PC-3 (cell line): ENCODE measurements at regions not wholly inside any gene's neighbourhood (a gene's known extent, or its start where the extent isn't known, plus 50 kb on each side); places are given as distances from the start of the nearest gene placed in this dataset.

Source experiments
- ATAC-seq: fragments of 200-7000 bp; cut with Tn5 transposase; 2 replicates; pipeline ENCODE4 v1.9.1; 2020; ENCODE audit warnings: mild to moderate bottlenecking, moderate library complexity
- BruUV-seq: library from RNA; stranded (reverse); fragments of 400-500 nt; replicated peaks from 2 replicates; lab custom pipeline; 2021; lab: Mats Ljungman, UMichigan
- CTCF ChIA-PET: fragments of 300-600 bp; sonication (Branson Sonifier 250); formaldehyde crosslinking; loops from one replicate; lab custom pipeline; 2022; ENCODE audit warnings: antibody characterized with exemption; lab: Charles Lee
- POLR2A ChIA-PET: fragments of 300-600 bp; sonication (Branson Sonifier 250); formaldehyde crosslinking; loops from one replicate; lab custom pipeline; 2022; ENCODE audit warnings: antibody characterized with exemption; ENCODE audit not compliant: unreplicated experiment; lab: Charles Lee
- DNase-seq: peaks from one replicate; pipeline ENCODE4 v3.0.0-alpha.2; 2015
- H2AFZ ChIP-seq: fragments of 300-600 bp; sonication (generic); 2 replicates; pipeline ENCODE4 v1.6.0; 2016; ENCODE audit warnings: antibody characterized with exemption, low read length
- H3F3A ChIP-seq: fragments of 300-600 bp; sonication (generic); one replicate; pipeline ENCODE4 v1.6.0; 2017; ENCODE audit warnings: antibody characterized with exemption, low read length, control low read depth, mild to moderate bottlenecking; ENCODE audit not compliant: unreplicated experiment
- H3K27ac ChIP-seq: fragments of 300-600 bp; sonication (generic); 2 replicates; pipeline ENCODE4 v1.5.1; 2016; ENCODE audit warnings: mild to moderate bottlenecking, low read length
- H3K27me3 ChIP-seq: fragments of 300-600 bp; sonication (generic); 2 replicates; pipeline ENCODE4 v1.6.1; 2016; ENCODE audit warnings: low read length, mixed read lengths
- H3K36me3 ChIP-seq: fragments of 300-600 bp; sonication (generic); 2 replicates; pipeline ENCODE4 v1.6.1; 2016; ENCODE audit warnings: low read depth, mixed run types, low read length, mixed read lengths
- H3K4me1 ChIP-seq: fragments of 300-600 bp; sonication (generic); 2 replicates; pipeline ENCODE4 v1.5.1; 2016; ENCODE audit warnings: low read length; ENCODE audit not compliant: insufficient read depth
- H3K4me2 ChIP-seq: fragments of 300-600 bp; sonication (generic); 2 replicates; pipeline ENCODE4 v1.6.0; 2016; ENCODE audit warnings: low read length
- H3K4me3 ChIP-seq: fragments of 300-600 bp; sonication (generic); 2 replicates; pipeline ENCODE4 v1.5.1; 2016; ENCODE audit warnings: mild to moderate bottlenecking, low read length, mixed read lengths
- H3K79me2 ChIP-seq: fragments of 300-600 bp; sonication (generic); 2 replicates; pipeline ENCODE4 v1.6.1; 2017; ENCODE audit warnings: low read length, mixed read lengths
- H3K9ac ChIP-seq: fragments of 300-600 bp; sonication (generic); 2 replicates; pipeline ENCODE4 v1.6.0; 2016; ENCODE audit warnings: mild to moderate bottlenecking, low read length
- H3K9me2 ChIP-seq: fragments of 300-600 bp; sonication (generic); replicated peaks from 2 replicates; pipeline ENCODE4 v1.6.1; 2016; ENCODE audit warnings: mixed run types, low read length, mixed read lengths
- H3K9me3 ChIP-seq: fragments of 300-600 bp; sonication (generic); 2 replicates; pipeline ENCODE4 v1.6.1; 2016; ENCODE audit warnings: low read length, mixed read lengths
- H4K20me1 ChIP-seq: fragments of 300-600 bp; sonication (generic); 2 replicates; pipeline ENCODE4 v1.6.1; 2016; ENCODE audit warnings: low read length, mixed read lengths
- CTCF ChIP-seq: fragments of 300-600 bp; sonication (generic); conservative IDR thresholded peaks from 2 replicates; pipeline ENCODE4 v1.5.1; 2017; ENCODE audit warnings: antibody characterized with exemption, low read depth, mild to moderate bottlenecking, low read length
- EZH2 ChIP-seq: fragments of 300-600 bp; sonication (generic); IDR thresholded peaks from one replicate; pipeline ENCODE4 v1.6.1; 2017; ENCODE audit warnings: antibody characterized with exemption, mild to moderate bottlenecking, low read length; ENCODE audit not compliant: unreplicated experiment
- EZH2phosphoT487 ChIP-seq: fragments of 300-600 bp; sonication (generic); IDR thresholded peaks from 2 replicates; pipeline ENCODE4 v1.6.1; 2018; ENCODE audit warnings: mild to moderate bottlenecking, antibody characterized with exemption, low read length, borderline replicate concordance
- intact Hi-C: fragments of 100-400 bp; cut with micrococcal nuclease; formaldehyde crosslinking; loops from 2 replicates; pipeline ENCODE4 v1.9.0; 2023

DNA sequence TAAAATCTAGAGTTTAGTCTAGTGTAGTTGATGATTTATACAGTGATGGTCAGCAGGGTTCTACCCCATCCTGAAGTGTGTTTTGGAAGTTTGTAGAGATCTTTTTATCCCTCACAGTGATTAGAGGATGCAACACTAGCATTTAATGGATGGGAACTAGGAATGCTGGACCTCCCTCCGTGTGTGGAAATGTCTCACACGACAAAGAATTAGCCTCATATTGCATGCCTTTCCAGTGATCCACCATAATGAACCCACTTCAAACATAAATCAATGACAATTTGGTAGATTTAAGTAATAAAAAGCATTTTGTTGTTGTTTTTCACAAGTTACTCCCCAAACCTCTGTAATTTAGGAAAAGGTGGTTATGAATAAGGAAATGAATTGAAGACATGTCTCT lies 82.5 kb upstream of the LMNB1 start:
- Histone ChIP-seq H3K4me1 (no peaks in the 10 kb centered on the region), H3K9me3 (no peaks in the 10 kb centered on the region), H3K36me3 (no peaks in the 10 kb centered on the region), H3K27me3 (no peaks in the 10 kb centered on the region), H3K4me2 (no peak overlapping the region), H3K9ac (no peak overlapping the region), H3K27ac (no peak overlapping the region), H3K79me2 (no peaks in the 10 kb centered on the region), H4K20me1 (no peaks in the 10 kb centered on the region), H3K9me2 (no peaks in the 10 kb centered on the region), H2AFZ (no peak overlapping the region), H3K4me3 (no peak overlapping the region), H3F3A (no peaks in the 10 kb centered on the region)
- TF ChIP-seq EZH2 = no peak
- TF ChIP-seq EZH2phosphoT487 = no peak
- TF ChIP-seq CTCF = no peak
- no peak for ATAC-seq
- CTCF ChIA-PET = interaction anchor here (0.5 kb wide), 1 partner anchor 102 kb away, joined by 8 read pairs; no protein-coding TSS in a partner anchor
- DNase-seq = no peak
- intact Hi-C loops = no loop called here
- BruUV-seq = no TSS peak
- POLR2A ChIA-PET = no interaction called here

DNA sequence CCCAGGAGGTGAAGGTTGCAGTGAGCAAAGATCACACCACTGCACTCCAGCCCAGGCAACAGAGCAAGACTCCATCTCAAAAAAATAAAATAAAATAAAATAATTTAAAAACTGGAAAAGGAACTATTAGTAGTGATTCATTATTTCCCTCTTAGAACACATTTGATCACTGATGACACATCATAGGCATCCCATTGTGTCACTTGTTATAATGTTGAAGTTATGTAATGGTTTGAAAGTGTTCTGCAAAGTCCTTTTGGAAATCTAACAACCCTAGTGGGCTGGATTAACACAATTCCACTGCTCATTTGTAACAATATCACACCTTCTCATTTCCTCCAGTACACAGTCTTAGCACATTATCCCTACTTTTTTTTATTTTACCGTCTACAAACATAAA lies 81.8 kb upstream of the LMNB1 start:
- DNase-seq = no peak
- Histone ChIP-seq H4K20me1 (no peaks in the 10 kb centered on the region), H3K27ac (no peak overlapping the region), H3K4me3 (no peak overlapping the region), H3K4me2 (no peak overlapping the region), H3K27me3 (no peaks in the 10 kb centered on the region), H2AFZ (no peak overlapping the region), H3F3A (no peaks in the 10 kb centered on the region), H3K36me3 (no peaks in the 10 kb centered on the region), H3K79me2 (no peaks in the 10 kb centered on the region), H3K9ac (no peak overlapping the region), H3K4me1 (no peaks in the 10 kb centered on the region), H3K9me3 (no peaks in the 10 kb centered on the region), H3K9me2 (no peaks in the 10 kb centered on the region)
- intact Hi-C loops = loop anchor here (5.0 kb wide), 1 partner anchor 67 kb away; no protein-coding TSS in a partner anchor
- ChIA-PET POLR2A (no interaction called here), CTCF (no interaction called here)
- BruUV-seq = no TSS peak
- TF ChIP-seq EZH2 = no peak
- TF ChIP-seq CTCF = no peak
- TF ChIP-seq EZH2phosphoT487 = no peak
- ATAC-seq = no peak

DNA sequence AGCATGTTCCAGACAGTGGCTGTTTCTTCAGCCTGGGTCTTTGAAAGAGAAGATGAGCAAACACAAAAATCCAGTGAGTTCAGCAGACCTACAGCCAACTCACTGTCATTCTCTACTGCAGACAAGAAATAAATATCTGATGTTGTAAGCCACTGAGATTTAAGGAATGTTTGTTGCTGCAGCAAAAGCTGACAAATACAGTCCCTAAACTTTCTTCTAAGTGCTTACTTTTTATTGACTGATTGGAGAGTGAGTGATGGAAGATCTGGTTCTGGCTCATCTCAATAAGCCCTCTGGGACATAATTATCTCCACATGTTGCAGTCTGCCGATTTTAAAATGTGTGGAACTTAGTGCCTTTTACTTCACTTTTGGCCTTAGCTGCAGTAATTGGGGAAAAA lies 69.9 kb upstream of the LMNB1 start:
- Histone ChIP-seq H3K9ac (no peak overlapping the region), H3K27ac (no peak overlapping the region), H4K20me1 (no peaks in the 10 kb centered on the region), H3K9me3 (no peaks in the 10 kb centered on the region), H3K4me3 (no peak overlapping the region), H3K79me2 (no peaks in the 10 kb centered on the region), H3K4me1 (no peaks in the 10 kb centered on the region), H3F3A (no peaks in the 10 kb centered on the region), H3K27me3 (no peaks in the 10 kb centered on the region), H2AFZ (no peak overlapping the region), H3K9me2 (no peaks in the 10 kb centered on the region), H3K4me2 (no peak overlapping the region), H3K36me3 (no peaks in the 10 kb centered on the region)
- no TSS peak for BruUV-seq
- TF ChIP-seq EZH2 (no peak), EZH2phosphoT487 (no peak), CTCF (no peak)
- POLR2A ChIA-PET = no interaction called here
- intact Hi-C loops = no loop called here
- no peak for ATAC-seq
- no peak for DNase-seq
- CTCF ChIA-PET = no interaction called here
